ENCODE measurements at regions not wholly inside any gene's neighbourhood (a gene's known extent, or its start where the extent isn't known, plus 50 kb on each side); places are given as distances from the start of the nearest gene placed in this dataset.
A peak's percentile ranks its signal among the peaks of the same experiment; 100 is the strongest.
"Not testable (repeated sequence)": the region's sequence is repeated elsewhere in the genome, so short reads cannot be mapped to it uniquely, and the experiment has no call there.

DNA sequence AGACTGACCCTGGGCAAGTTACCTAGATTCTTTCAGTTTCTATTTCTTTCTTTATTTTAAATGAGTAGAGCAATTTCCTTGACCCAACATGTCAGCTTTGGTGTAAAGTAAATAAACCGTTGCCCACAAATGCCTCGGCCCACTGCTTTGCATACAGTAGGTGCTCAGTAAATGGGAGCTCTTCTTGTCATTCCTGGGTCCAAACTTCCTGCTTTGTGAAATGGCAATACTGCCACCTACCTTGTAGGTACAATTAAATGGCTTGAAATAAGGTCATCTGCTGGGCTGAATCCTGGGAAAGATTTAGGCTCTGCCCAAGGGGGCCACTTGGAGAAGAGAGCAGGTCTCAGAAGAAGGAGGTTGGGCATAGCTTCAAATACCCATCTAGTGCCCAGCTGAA, 253.0 kb downstream of the HS3ST3B1 start:
- Mint-ChIP-seq H3K27ac (no peak overlapping the region), H3K36me3 (ENCODE audit: insufficient read depth in 2 of 2) (no peaks in the 10 kb centered on the region), H3K4me3 (no peak overlapping the region), H3K9me3 (no peaks in the 10 kb centered on the region), H3K4me1 (ENCODE audit: low read depth) (peaks cover 9% of the 10 kb centered on the region), H3K27me3 (ENCODE audit: low read depth) (no peaks in the 10 kb centered on the region)
- no peak for DNase-seq
- ATAC-seq (replicated peaks in 1 of 2): no peak

DNA sequence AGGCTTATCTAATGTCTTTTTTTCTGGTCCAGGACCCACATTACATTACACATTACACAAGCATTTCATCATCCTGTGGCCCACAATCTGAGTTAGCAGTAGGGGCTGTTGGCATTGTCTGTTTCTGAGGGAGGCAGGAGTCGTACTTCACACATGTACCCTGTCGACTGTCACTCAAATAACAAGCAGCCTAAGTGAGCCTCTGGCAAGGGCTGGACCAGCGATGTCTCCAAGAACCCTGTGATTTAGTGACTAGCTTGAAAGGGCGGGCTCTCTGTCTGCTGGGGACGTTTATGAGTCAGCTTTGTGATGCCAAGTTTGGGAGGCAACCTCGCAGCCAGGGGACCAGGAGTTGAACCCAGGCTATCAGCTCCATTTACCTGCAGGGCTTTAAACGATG, 251.4 kb downstream of the HS3ST3B1 start:
- Mint-ChIP-seq H3K4me1 (ENCODE audit: low read depth) (peaks cover 5% of the 10 kb centered on the region), H3K4me3 (no peak overlapping the region), H3K27me3 (ENCODE audit: low read depth) (no peaks in the 10 kb centered on the region), H3K27ac (no peak overlapping the region), H3K36me3 (ENCODE audit: insufficient read depth in 2 of 2) (no peaks in the 10 kb centered on the region), H3K9me3 (no peaks in the 10 kb centered on the region)
- ATAC-seq (replicated peaks in 1 of 2) (no peak), DNase-seq (no peak)

GRCh38 chr17:14547556-14547955, 246.7 kb downstream of the HS3ST3B1 start:
- ATAC-seq (replicated peaks in 1 of 2) (no peak), DNase-seq (no peak)
- no peaks in the 10 kb centered on the region for H3K27me3 Mint-ChIP-seq (ENCODE audit: low read depth)
- H3K9me3 Mint-ChIP-seq: no peaks in the 10 kb centered on the region
- no peak overlapping the region for H3K4me3 Mint-ChIP-seq
- no peak overlapping the region for H3K27ac Mint-ChIP-seq
- H3K4me1 Mint-ChIP-seq (ENCODE audit: low read depth): peaks cover 5% of the 10 kb centered on the region
- H3K36me3 Mint-ChIP-seq (ENCODE audit: insufficient read depth in 2 of 2): no peaks in the 10 kb centered on the region

- H3K9me3 Mint-ChIP-seq: no peaks in the 10 kb centered on the region
- H3K36me3 Mint-ChIP-seq (ENCODE audit: insufficient read depth in 2 of 2): no peaks in the 10 kb centered on the region
- no peaks in the 10 kb centered on the region for H3K27me3 Mint-ChIP-seq (ENCODE audit: low read depth)
- no peak for DNase-seq
- no peak overlapping the region for H3K27ac Mint-ChIP-seq
- no peak for ATAC-seq (replicated peaks in 1 of 2)
- H3K4me1 Mint-ChIP-seq (ENCODE audit: low read depth): peaks cover 5% of the 10 kb centered on the region
- H3K4me3 Mint-ChIP-seq: no peak overlapping the region
These were observed 246.1 kb downstream of the HS3ST3B1 start for GRCh38 chr17:14547016-14547415.

GRCh38 chr17:14545156-14545906, 244.4 kb downstream of the HS3ST3B1 start:
- Mint-ChIP-seq H3K4me1 (ENCODE audit: low read depth) (no peaks in the 10 kb centered on the region), H3K9me3 (no peaks in the 10 kb centered on the region), H3K36me3 (ENCODE audit: insufficient read depth in 2 of 2) (no peaks in the 10 kb centered on the region), H3K27me3 (ENCODE audit: low read depth) (no peaks in the 10 kb centered on the region), H3K27ac (no peak overlapping the region), H3K4me3 (no peak overlapping the region)
- DNase-seq (no peak), ATAC-seq (replicated peaks in 1 of 2) (peak in 1 of 2 donors; percentile 32)

GRCh38 chr17:14541714-14542113, 240.8 kb downstream of the HS3ST3B1 start:
- H3K27ac Mint-ChIP-seq: no peak overlapping the region
- no peak overlapping the region for H3K4me3 Mint-ChIP-seq
- DNase-seq (no peak), ATAC-seq (replicated peaks in 1 of 2) (no peak)
- peaks cover 0 to 2% of the 10 kb centered on the region in 2 donors for H3K9me3 Mint-ChIP-seq
- H3K27me3 Mint-ChIP-seq (ENCODE audit: low read depth): no peaks in the 10 kb centered on the region
- H3K36me3 Mint-ChIP-seq (ENCODE audit: insufficient read depth in 2 of 2): no peaks in the 10 kb centered on the region
- no peaks in the 10 kb centered on the region for H3K4me1 Mint-ChIP-seq (ENCODE audit: low read depth)

DNA sequence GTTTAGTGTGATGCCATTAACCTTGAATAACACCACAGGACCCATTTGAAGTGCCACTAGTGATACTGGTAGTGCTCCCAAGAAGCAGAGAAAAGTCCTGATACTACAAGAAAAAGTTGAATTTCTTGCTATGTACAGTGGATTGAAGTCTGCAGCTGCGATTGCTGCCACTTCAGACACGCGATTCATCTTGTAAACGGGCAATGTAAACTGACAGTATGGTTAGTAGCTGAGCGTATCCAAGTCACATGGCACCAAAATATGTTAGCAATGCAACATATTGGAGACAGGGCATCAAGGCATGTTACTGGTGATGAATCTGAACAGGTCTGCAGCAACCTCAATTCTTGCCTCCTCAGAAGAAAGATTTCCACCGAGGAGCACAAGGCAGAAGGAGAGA, 238.9 kb downstream of the HS3ST3B1 start:
- H3K4me1 Mint-ChIP-seq (ENCODE audit: low read depth): no peaks in the 10 kb centered on the region
- H3K36me3 Mint-ChIP-seq (ENCODE audit: insufficient read depth in 2 of 2): no peaks in the 10 kb centered on the region
- H3K27ac Mint-ChIP-seq: no peak overlapping the region
- ATAC-seq (replicated peaks in 1 of 2): no peak
- peaks cover 0 to 2% of the 10 kb centered on the region in 2 donors for H3K9me3 Mint-ChIP-seq
- no peak overlapping the region for H3K4me3 Mint-ChIP-seq
- H3K27me3 Mint-ChIP-seq (ENCODE audit: low read depth): no peaks in the 10 kb centered on the region
- DNase-seq: no peak

DNA sequence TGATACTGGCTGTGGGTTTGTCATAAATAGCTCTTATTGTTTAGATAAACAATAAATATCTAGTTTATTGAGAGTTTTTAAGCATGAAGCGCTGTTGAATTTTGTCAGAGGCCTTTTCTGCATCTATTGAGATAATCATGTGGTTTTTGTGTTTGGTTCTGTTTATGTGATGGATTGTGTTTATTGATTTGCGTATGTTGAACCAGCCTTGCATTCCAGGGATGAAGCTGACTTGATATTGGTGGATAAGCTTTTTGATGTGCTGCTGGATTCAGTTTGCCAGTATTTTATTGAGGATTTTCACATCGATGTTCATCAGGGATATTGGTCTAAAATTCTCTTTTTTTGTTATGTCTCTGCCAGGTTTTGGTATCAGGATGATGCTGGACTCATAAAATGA, 231.4 kb downstream of the HS3ST3B1 start:
- peaks cover 6 to 24% of the 10 kb centered on the region in 2 donors for H3K9me3 Mint-ChIP-seq
- not testable (repeated sequence) for DNase-seq, H3K4me3 Mint-ChIP-seq

GRCh38 chr17:14525551-14526455, 224.9 kb downstream of the HS3ST3B1 start:
- ATAC-seq (replicated peaks in 1 of 2) (no peak), DNase-seq (no peak)
- no peaks in the 10 kb centered on the region for H3K9me3 Mint-ChIP-seq
- no peaks in the 10 kb centered on the region for H3K27me3 Mint-ChIP-seq (ENCODE audit: low read depth)
- peaks cover 8% of the 10 kb centered on the region for H3K4me1 Mint-ChIP-seq (ENCODE audit: low read depth)
- peaks cover 0 to 2% of the 10 kb centered on the region in 2 donors for H3K36me3 Mint-ChIP-seq (ENCODE audit: insufficient read depth in 2 of 2)
- H3K4me3 Mint-ChIP-seq: no peak overlapping the region
- H3K27ac Mint-ChIP-seq: no peak overlapping the region

More for the DNA sequence above, 231.4 kb downstream of the HS3ST3B1 start:
- peaks cover 16 to 24% of the 10 kb centered on the region in 2 donors for H3K36me3 Mint-ChIP-seq (ENCODE audit: insufficient read depth in 2 of 2)
- not testable (repeated sequence) for ATAC-seq (replicated peaks in 1 of 2); H3K4me1 Mint-ChIP-seq (ENCODE audit: low read depth); H3K27ac Mint-ChIP-seq; H3K27me3 Mint-ChIP-seq (ENCODE audit: low read depth)

DNA sequence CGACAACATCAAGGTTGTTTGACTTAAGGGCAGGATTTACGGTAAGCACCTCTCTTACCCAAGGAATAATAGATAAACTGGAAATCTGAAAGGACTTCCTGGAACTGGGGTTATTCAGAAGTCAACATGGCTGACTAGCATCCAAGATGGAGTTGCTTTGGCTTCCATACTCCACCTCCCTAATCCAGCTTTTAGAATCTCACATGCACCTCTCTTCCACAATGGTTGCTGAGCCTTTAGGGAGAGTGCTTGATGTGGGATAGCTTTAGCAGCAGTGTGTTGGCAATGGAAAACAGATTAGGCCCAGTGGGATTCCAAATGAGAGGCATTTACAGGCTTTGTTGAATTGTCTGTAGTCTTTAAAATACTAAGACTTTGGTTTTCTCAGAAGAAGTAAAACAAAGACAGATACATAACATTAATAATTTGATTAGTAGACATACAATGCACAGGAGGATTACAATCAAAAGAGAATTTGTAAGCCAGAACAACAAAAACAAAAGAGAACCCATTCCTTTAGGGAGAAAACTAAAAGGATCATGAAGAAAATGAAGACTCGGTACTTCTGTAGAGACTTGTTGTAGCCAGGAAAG, 222.0 kb downstream of the HS3ST3B1 start:
- no peak overlapping the region for H3K4me3 Mint-ChIP-seq
- no peak for DNase-seq
- no peak overlapping the region for H3K27ac Mint-ChIP-seq
- H3K4me1 Mint-ChIP-seq (ENCODE audit: low read depth): peaks cover 8% of the 10 kb centered on the region
- H3K27me3 Mint-ChIP-seq (ENCODE audit: low read depth): no peaks in the 10 kb centered on the region
- H3K9me3 Mint-ChIP-seq: no peaks in the 10 kb centered on the region
- no peak for ATAC-seq (replicated peaks in 1 of 2)
- H3K36me3 Mint-ChIP-seq (ENCODE audit: insufficient read depth in 2 of 2): no peaks in the 10 kb centered on the region

DNA sequence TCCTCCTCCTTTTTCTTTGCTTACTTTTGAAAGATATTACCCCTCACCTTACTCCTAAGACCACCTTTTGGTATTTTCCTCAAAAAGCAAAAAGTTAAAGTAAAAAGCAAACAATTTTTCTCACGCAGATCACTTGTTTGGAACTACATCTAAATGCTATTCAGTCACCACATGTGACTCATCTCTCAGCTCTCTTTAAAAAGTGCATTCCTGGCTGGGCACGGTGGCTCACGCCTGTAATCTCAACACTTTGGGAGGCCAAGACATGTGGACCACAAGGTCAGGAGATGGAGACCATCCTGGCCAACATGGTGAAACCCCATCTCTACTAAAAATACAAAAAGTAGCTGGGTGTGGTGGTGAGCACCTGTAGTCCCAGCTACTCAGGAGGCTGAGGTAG, 218.0 kb downstream of the HS3ST3B1 start:
- DNase-seq; H3K4me3 Mint-ChIP-seq; H3K36me3 Mint-ChIP-seq (ENCODE audit: insufficient read depth in 2 of 2); H3K27me3 Mint-ChIP-seq (ENCODE audit: low read depth); H3K9me3 Mint-ChIP-seq; H3K27ac Mint-ChIP-seq; H3K4me1 Mint-ChIP-seq (ENCODE audit: low read depth); ATAC-seq (replicated peaks in 1 of 2): not testable (repeated sequence)

GRCh38 chr17:14514973-14515372, 214.1 kb downstream of the HS3ST3B1 start:
- Mint-ChIP-seq H3K27me3 (ENCODE audit: low read depth) (no peaks in the 10 kb centered on the region), H3K9me3 (no peaks in the 10 kb centered on the region)
- no peak for ATAC-seq (replicated peaks in 1 of 2)

GRCh38 chr17:14513835-14514234, 213.0 kb downstream of the HS3ST3B1 start:
- no peak overlapping the region for H3K4me3 Mint-ChIP-seq
- H3K9me3 Mint-ChIP-seq: no peaks in the 10 kb centered on the region
- no peaks in the 10 kb centered on the region for H3K4me1 Mint-ChIP-seq (ENCODE audit: low read depth)
- H3K36me3 Mint-ChIP-seq (ENCODE audit: insufficient read depth in 2 of 2): no peaks in the 10 kb centered on the region
- H3K27me3 Mint-ChIP-seq (ENCODE audit: low read depth): no peaks in the 10 kb centered on the region
- DNase-seq (no peak), ATAC-seq (replicated peaks in 1 of 2) (no peak)
- H3K27ac Mint-ChIP-seq: no peak overlapping the region

More at GRCh38 chr17:14514973-14515372, 214.1 kb downstream of the HS3ST3B1 start:
- no peak for DNase-seq
- Mint-ChIP-seq H3K36me3 (ENCODE audit: insufficient read depth in 2 of 2) (no peaks in the 10 kb centered on the region), H3K27ac (no peak overlapping the region), H3K4me1 (ENCODE audit: low read depth) (no peaks in the 10 kb centered on the region), H3K4me3 (no peak overlapping the region)

All from activated T-cell treated with anti-CD3 and anti-CD28 coated beads, Interleukin-2, amount 50 U/mL, for 72 hours (primary cell).